ENCODE measurements at regions not wholly inside any gene's neighbourhood (a gene's known extent, or its start where the extent isn't known, plus 50 kb on each side); places are given as distances from the start of the nearest gene placed in this dataset.
"Not testable (repeated sequence)": the region's sequence is repeated elsewhere in the genome, so short reads cannot be mapped to it uniquely, and the experiment has no call there.

- H3K4me3 Mint-ChIP-seq = no peak overlapping the region
- peaks cover 3% of the 10 kb centered on the region for H3K9me3 Mint-ChIP-seq
- no peak for ATAC-seq
- H3K27ac Mint-ChIP-seq = no peak overlapping the region
- H3K36me3 Mint-ChIP-seq = no peaks in the 10 kb centered on the region
- H3K27me3 Mint-ChIP-seq = no peaks in the 10 kb centered on the region
- H3K4me1 Mint-ChIP-seq = no peaks in the 10 kb centered on the region
Measured at GRCh38 chr2:138306626-138307025, 194.9 kb upstream of the SPOPL start.

GRCh38 chr2:138307099-138307498 is 194.5 kb upstream of the SPOPL start:
- Mint-ChIP-seq H3K9me3 (peaks cover 3% of the 10 kb centered on the region), H3K27me3 (no peaks in the 10 kb centered on the region), H3K27ac (no peak overlapping the region), H3K36me3 (no peaks in the 10 kb centered on the region), H3K4me3 (no peak overlapping the region), H3K4me1 (no peaks in the 10 kb centered on the region)
- ATAC-seq = no peak

- Mint-ChIP-seq H3K9me3 (peaks cover 6% of the 10 kb centered on the region), H3K4me3 (no peak overlapping the region), H3K4me1 (no peaks in the 10 kb centered on the region), H3K27ac (no peak overlapping the region), H3K27me3 (no peaks in the 10 kb centered on the region), H3K36me3 (no peaks in the 10 kb centered on the region)
- ATAC-seq = no peak
Measured at GRCh38 chr2:138309760-138310159, 191.8 kb upstream of the SPOPL start.

- Mint-ChIP-seq H3K27me3 (no peaks in the 10 kb centered on the region), H3K9me3 (peaks cover 14% of the 10 kb centered on the region), H3K27ac (no peak overlapping the region), H3K36me3 (peaks cover 7% of the 10 kb centered on the region), H3K4me3 (no peak overlapping the region), H3K4me1 (no peaks in the 10 kb centered on the region)
- no peak for ATAC-seq
Measured at GRCh38 chr2:138312061-138312460, 189.5 kb upstream of the SPOPL start.

- H3K4me3 Mint-ChIP-seq, H3K4me1 Mint-ChIP-seq, H3K27ac Mint-ChIP-seq, ATAC-seq, H3K27me3 Mint-ChIP-seq, H3K36me3 Mint-ChIP-seq: not testable (repeated sequence)
- H3K9me3 Mint-ChIP-seq = peaks cover 14% of the 10 kb centered on the region
Measured at GRCh38 chr2:138315619-138316018, 186.0 kb upstream of the SPOPL start.

- H3K4me3 Mint-ChIP-seq = no peak overlapping the region
- ATAC-seq = no peak
- no peak overlapping the region for H3K27ac Mint-ChIP-seq
- peaks cover 7% of the 10 kb centered on the region for H3K36me3 Mint-ChIP-seq
- H3K27me3 Mint-ChIP-seq = no peaks in the 10 kb centered on the region
- peaks cover 11% of the 10 kb centered on the region for H3K9me3 Mint-ChIP-seq
- peaks cover 10% of the 10 kb centered on the region for H3K4me1 Mint-ChIP-seq
Measured at GRCh38 chr2:138319616-138320015, 182.0 kb upstream of the SPOPL start.

- Mint-ChIP-seq H3K9me3 (peaks cover under 1% of the 10 kb centered on the region), H3K27ac (no peak overlapping the region), H3K36me3 (no peaks in the 10 kb centered on the region), H3K4me3 (no peak overlapping the region), H3K4me1 (peaks cover 10% of the 10 kb centered on the region), H3K27me3 (no peaks in the 10 kb centered on the region)
- ATAC-seq = no peak
Measured at GRCh38 chr2:138321458-138321857, 180.1 kb upstream of the SPOPL start.

- peaks cover 10% of the 10 kb centered on the region for H3K4me1 Mint-ChIP-seq
- H3K27ac Mint-ChIP-seq = no peak overlapping the region
- no peaks in the 10 kb centered on the region for H3K27me3 Mint-ChIP-seq
- no peaks in the 10 kb centered on the region for H3K36me3 Mint-ChIP-seq
- no peaks in the 10 kb centered on the region for H3K9me3 Mint-ChIP-seq
- peak; percentile 51 for ATAC-seq
- no peak overlapping the region for H3K4me3 Mint-ChIP-seq
Measured at GRCh38 chr2:138323382-138324067, 178.0 kb upstream of the SPOPL start.

GRCh38 chr2:138324068-138324771 is 177.3 kb upstream of the SPOPL start:
- Mint-ChIP-seq H3K9me3 (no peaks in the 10 kb centered on the region), H3K4me3 (no peak overlapping the region), H3K27ac (no peak overlapping the region), H3K27me3 (no peaks in the 10 kb centered on the region), H3K4me1 (peaks cover 10% of the 10 kb centered on the region), H3K36me3 (no peaks in the 10 kb centered on the region)
- ATAC-seq = peak; percentile 36

GRCh38 chr2:138327967-138328366 is 173.6 kb upstream of the SPOPL start:
- no peaks in the 10 kb centered on the region for H3K27me3 Mint-ChIP-seq
- no peak overlapping the region for H3K27ac Mint-ChIP-seq
- no peaks in the 10 kb centered on the region for H3K36me3 Mint-ChIP-seq
- peaks cover 10% of the 10 kb centered on the region for H3K4me1 Mint-ChIP-seq
- no peaks in the 10 kb centered on the region for H3K9me3 Mint-ChIP-seq
- no peak for ATAC-seq
- no peak overlapping the region for H3K4me3 Mint-ChIP-seq

GRCh38 chr2:138329162-138329561 is 172.4 kb upstream of the SPOPL start:
- no peaks in the 10 kb centered on the region for H3K27me3 Mint-ChIP-seq
- no peak for ATAC-seq
- H3K36me3 Mint-ChIP-seq = no peaks in the 10 kb centered on the region

GRCh38 chr2:138329591-138329990 is 172.0 kb upstream of the SPOPL start:
- no peak overlapping the region for H3K27ac Mint-ChIP-seq
- no peaks in the 10 kb centered on the region for H3K4me1 Mint-ChIP-seq
- H3K9me3 Mint-ChIP-seq = no peaks in the 10 kb centered on the region
- H3K27me3 Mint-ChIP-seq = no peaks in the 10 kb centered on the region
- no peak overlapping the region for H3K4me3 Mint-ChIP-seq
- ATAC-seq = no peak
- no peaks in the 10 kb centered on the region for H3K36me3 Mint-ChIP-seq

More at GRCh38 chr2:138329162-138329561, 172.4 kb upstream of the SPOPL start:
- H3K27ac Mint-ChIP-seq = no peak overlapping the region
- H3K4me1 Mint-ChIP-seq = no peaks in the 10 kb centered on the region
- no peaks in the 10 kb centered on the region for H3K9me3 Mint-ChIP-seq
- no peak overlapping the region for H3K4me3 Mint-ChIP-seq

GRCh38 chr2:138333121-138333520 is 168.4 kb upstream of the SPOPL start:
- H3K4me3 Mint-ChIP-seq = no peak overlapping the region
- no peaks in the 10 kb centered on the region for H3K4me1 Mint-ChIP-seq
- H3K36me3 Mint-ChIP-seq = no peaks in the 10 kb centered on the region
- ATAC-seq = no peak
- H3K9me3 Mint-ChIP-seq = no peaks in the 10 kb centered on the region
- no peaks in the 10 kb centered on the region for H3K27me3 Mint-ChIP-seq
- H3K27ac Mint-ChIP-seq = no peak overlapping the region

- H3K27me3 Mint-ChIP-seq = no peaks in the 10 kb centered on the region
- H3K9me3 Mint-ChIP-seq = no peaks in the 10 kb centered on the region
- no peaks in the 10 kb centered on the region for H3K4me1 Mint-ChIP-seq
- H3K36me3 Mint-ChIP-seq = no peaks in the 10 kb centered on the region
- no peak overlapping the region for H3K27ac Mint-ChIP-seq
- H3K4me3 Mint-ChIP-seq = no peak overlapping the region
- ATAC-seq = no peak
Measured at GRCh38 chr2:138333677-138334076, 167.9 kb upstream of the SPOPL start.

GRCh38 chr2:138334323-138334722 is 167.2 kb upstream of the SPOPL start:
- no peaks in the 10 kb centered on the region for H3K36me3 Mint-ChIP-seq
- no peaks in the 10 kb centered on the region for H3K4me1 Mint-ChIP-seq
- H3K27ac Mint-ChIP-seq = no peak overlapping the region
- ATAC-seq = no peak
- H3K4me3 Mint-ChIP-seq = no peak overlapping the region
- no peaks in the 10 kb centered on the region for H3K27me3 Mint-ChIP-seq
- H3K9me3 Mint-ChIP-seq = no peaks in the 10 kb centered on the region

GRCh38 chr2:138335036-138335435 is 166.5 kb upstream of the SPOPL start:
- no peak overlapping the region for H3K4me3 Mint-ChIP-seq
- H3K36me3 Mint-ChIP-seq = no peaks in the 10 kb centered on the region
- H3K27me3 Mint-ChIP-seq = no peaks in the 10 kb centered on the region
- H3K27ac Mint-ChIP-seq = no peak overlapping the region
- ATAC-seq = no peak
- no peaks in the 10 kb centered on the region for H3K4me1 Mint-ChIP-seq
- no peaks in the 10 kb centered on the region for H3K9me3 Mint-ChIP-seq

Measured in stimulated activated memory B cell treated with anti-CD40 and anti-IgM and Interleukin-4, amounts not matched to agents 10 μg/mL and 1 μg/mL and 100 μg/mL, for 72 hours (primary cell).